ENCODE measurements at regions not wholly inside any gene's neighbourhood (a gene's known extent, or its start where the extent isn't known, plus 50 kb on each side); places are given as distances from the start of the nearest gene placed in this dataset.

DNA sequence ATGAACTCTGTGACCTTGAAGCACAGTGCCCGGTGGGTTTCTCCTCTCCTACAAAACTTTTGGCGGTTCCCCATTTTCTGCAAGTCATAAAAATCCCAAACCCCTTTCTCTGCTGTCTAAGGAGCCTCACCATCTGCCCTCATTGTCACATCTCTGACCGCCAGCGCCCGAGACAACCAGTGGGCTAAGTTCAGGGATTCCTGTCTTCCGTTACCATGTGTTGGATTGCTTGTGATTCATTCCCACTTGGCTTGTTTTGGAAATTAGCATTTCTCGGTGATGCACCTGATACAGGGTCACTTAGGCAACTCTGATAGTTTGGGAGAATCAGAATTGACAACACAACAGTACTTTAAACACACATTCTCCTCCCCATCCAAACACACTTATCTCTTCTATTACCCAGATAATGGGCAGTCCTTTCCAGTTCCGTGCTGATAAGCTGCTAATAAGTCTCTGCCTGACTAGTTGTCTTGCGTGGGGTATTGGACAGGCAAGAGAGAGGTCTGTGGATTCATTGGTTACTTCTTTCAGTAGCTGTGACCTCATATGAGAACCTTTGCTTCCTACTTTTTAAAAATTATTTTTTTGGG is 70.0 kb upstream of the KLF4 start:
- no peak overlapping the region for H3K27ac ChIP-seq
- no peak for DNase-seq (ENCODE audit: low spot score)
- H3K4me3 ChIP-seq: no peak overlapping the region
- TF ChIP-seq, protein P1, sequence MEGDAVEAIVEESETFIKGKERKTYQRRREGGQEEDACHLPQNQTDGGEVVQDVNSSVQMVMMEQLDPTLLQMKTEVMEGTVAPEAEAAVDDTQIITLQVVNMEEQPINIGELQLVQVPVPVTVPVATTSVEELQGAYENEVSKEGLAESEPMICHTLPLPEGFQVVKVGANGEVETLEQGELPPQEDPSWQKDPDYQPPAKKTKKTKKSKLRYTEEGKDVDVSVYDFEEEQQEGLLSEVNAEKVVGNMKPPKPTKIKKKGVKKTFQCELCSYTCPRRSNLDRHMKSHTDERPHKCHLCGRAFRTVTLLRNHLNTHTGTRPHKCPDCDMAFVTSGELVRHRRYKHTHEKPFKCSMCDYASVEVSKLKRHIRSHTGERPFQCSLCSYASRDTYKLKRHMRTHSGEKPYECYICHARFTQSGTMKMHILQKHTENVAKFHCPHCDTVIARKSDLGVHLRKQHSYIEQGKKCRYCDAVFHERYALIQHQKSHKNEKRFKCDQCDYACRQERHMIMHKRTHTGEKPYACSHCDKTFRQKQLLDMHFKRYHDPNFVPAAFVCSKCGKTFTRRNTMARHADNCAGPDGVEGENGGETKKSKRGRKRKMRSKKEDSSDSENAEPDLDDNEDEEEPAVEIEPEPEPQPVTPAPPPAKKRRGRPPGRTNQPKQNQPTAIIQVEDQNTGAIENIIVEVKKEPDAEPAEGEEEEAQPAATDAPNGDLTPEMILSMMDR (IDR thresholded peaks at IDR 0.05): no peak

DNA sequence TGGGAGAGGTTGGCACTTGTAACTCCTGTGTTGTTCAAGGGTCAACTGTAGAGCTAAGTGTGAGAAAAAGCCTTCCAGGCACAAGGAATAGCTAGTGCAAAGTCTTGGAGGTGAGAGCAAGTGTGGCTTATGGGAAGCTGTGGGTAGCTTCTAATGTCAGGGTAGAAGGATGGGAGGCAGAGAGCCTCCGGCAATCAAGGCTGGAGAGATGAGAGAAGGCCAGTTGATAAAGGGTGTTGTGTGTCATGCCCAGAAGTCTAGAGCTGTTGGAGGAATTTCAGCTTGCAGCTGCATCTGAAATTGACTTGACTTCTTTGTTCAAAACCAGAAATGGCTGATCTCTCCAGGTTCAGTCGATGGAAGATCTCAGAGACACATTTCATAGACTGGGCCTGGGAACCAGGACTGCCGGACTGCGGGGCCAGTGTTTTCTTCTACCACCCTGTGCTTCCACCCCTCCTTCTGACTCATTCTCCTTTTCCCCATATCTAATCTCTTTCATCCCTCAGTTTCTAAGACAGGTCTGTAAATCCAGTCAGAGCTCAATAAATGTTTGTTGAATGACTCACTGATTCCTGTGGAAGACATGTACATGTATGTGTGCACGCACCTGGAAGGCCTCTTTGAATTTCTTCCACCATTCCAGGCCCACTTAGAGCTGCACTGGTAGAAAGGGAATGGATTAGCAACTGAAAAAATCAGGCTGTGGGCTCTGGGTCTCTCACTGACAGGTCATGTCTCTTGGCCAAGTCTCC is 67.8 kb upstream of the KLF4 start:
- TF ChIP-seq, protein P1 (IDR thresholded peaks at IDR 0.05): no peak
- Histone ChIP-seq H3K4me3 (no peak overlapping the region), H3K27ac (no peak overlapping the region)
- DNase-seq (ENCODE audit: low spot score): no peak

DNA sequence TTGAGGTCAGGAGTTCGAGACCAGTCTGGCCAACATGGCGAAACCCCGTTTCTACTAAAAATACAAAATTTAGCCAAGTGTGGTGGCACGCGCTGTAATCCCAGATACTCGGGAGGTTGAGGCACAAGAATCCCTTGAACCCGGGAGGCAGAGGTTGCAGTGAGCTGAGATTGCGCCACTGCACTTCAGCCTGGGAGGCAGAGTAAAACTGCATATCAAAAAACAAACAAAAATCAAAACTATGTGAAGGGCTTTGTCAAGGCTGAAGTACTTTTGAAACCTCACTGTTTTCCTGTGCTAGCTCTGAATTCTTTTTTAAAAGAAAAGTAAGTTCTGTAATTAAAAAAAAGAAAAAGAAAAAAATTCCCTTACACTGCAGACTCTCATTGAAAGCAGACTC is 65.1 kb upstream of the KLF4 start:
- no peak overlapping the region for H3K27ac ChIP-seq
- TF ChIP-seq, protein P1 (IDR thresholded peaks at IDR 0.05): no peak
- H3K4me3 ChIP-seq: no peak overlapping the region
- DNase-seq (ENCODE audit: low spot score): no peak

DNA sequence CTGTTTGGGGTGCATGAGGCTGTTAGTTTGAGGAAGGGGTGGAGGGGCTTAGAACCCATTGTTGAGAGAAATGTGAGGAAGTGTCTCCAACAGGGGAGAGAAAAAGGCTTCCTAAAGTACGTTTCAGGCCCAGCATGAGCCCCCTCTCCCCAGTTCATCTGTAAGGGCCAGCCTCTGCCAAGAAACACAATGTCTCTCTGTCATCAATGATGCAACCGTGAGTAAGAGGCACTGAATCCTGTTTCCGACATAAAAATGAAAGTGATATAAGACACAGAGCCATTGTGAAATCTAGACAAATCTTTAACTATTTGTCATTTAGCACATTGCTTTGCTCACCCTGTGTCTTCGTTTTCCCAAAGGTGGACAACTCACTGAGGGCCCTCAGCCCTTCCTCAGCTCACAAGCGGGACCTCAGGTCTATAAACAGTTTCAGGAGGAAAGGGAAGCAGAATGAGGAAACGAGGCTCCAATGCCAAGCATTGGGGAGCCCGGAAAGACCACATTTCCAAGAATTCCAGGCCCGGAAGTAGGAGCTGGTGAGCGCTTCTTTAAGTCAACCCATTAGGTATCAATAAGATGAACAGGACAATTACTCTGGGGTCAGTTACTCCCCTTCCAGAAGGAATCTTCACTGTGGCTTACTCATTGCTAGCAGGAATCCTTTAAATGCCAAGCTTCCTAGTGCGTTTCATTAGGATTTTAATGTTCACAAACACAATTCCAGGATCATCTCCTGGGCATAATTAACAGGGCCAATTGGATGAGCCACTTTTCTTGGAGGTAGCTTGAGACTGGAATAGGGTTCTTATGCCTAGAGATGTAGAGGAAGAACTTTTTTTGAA is 59.0 kb upstream of the KLF4 start:
- peak overlapping the region; percentile 53 for H3K4me3 ChIP-seq
- DNase-seq (ENCODE audit: low spot score): no peak

DNA sequence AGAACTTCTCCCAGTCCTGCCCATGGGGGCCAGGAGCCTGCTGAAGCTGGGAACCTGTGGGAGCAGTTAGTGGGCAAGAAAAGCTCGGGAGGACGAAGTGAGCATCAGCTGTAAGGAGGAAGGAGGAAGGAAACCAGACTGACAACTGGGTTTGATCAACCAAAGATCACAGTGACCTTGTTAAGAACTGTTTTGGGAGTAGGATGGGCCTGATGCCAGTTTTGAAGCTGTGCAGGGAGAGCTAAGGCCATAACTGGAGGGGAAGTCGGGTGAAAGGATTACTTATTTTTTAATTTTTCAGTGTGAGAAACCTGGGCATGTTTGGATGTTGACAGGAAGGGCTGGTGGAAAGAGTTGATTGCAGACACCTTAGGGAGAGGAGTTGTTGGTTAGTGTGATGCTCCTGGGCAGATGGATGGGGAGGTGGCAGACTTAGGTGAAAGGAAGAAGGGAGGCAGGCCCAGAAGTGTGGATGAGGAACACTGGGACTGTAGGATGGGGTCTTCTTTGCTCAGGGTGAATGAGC is 58.3 kb upstream of the KLF4 start:
- TF ChIP-seq, protein P1 (IDR thresholded peaks at IDR 0.05): no peak
- no peak for DNase-seq (ENCODE audit: low spot score)
- peak overlapping the region in 1 of 2 donors; percentile 53 for H3K27ac ChIP-seq
- peak overlapping the region; percentile 53 for H3K4me3 ChIP-seq

More for the DNA sequence above, 59.0 kb upstream of the KLF4 start:
- peak overlapping the region; percentile 6 to 70 for H3K27ac ChIP-seq
- TF ChIP-seq, protein P1 (IDR thresholded peaks at IDR 0.05): no peak

DNA sequence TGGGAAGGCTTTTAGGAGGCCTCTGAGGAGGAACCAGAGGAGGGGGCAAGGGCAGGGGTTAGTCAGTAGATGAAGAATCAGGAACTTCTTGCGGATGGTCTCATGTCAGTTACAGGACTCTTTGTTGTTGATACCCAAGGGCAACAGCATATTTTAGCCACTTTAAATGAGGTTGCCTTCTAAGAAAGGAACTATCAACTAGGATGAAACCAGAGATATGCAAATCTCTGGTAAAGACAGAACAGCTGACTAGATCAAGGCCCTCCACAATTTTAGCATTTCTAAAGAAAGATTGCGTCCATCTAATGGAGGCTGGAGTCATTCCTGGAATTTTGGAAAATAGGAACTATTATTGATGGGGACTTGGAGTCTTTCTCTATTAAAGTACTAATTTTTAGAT is 57.7 kb upstream of the KLF4 start:
- no peak overlapping the region for H3K4me3 ChIP-seq
- DNase-seq (ENCODE audit: low spot score): no peak
- TF ChIP-seq, protein P1 (IDR thresholded peaks at IDR 0.05): no peak
- H3K27ac ChIP-seq: no peak overlapping the region
